Pancreas (tissue), 10 donors: ENCODE measurements at regions not wholly inside any gene's neighbourhood (a gene's known extent, or its start where the extent isn't known, plus 50 kb on each side); places are given as distances from the start of the nearest gene placed in this dataset.
A peak's percentile ranks its signal among the peaks of the same experiment; 100 is the strongest.

Experiments used
- ATAC-seq, 4 donors: fragments of 200-7000 bp; cut with Tn5 transposase; one replicate each; pipeline versions ENCODE4 v1.8.0 to v1.9.1; 2020; ENCODE audit warnings: mild to moderate bottlenecking in 4 of 4, moderate library complexity in 4 of 4
- DNase-seq, 6 donors: peaks; one replicate each; pipeline ENCODE4 v3.0.0-alpha.2; 2020
- FAIRE-seq: peaks from 2 replicates; lab custom pipeline; 2012; peaks lifted over from hg19 to GRCh38; lab: Jason Lieb, UNC
- H3K27ac ChIP-seq, 4 donors: fragments of 200-600 bp; sonication (generic); 1 replicate in 3 of 4; 2 replicates in 1 of 4; pipeline versions ENCODE4 v1.5.0 to v1.8.0; 2020
- H3K27me3 ChIP-seq, 4 donors: fragments of 200-600 bp; one replicate each; pipeline ENCODE4 v1.8.0; 2021
- H3K36me3 ChIP-seq, 3 donors: fragments of 200-600 bp; sonication (generic) in 1 of 3; one replicate each; pipeline versions ENCODE4 v1.5.0 to v1.8.0; 2020 to 2021
- H3K4me1 ChIP-seq, 3 donors: fragments of 200-600 bp; one replicate each; pipeline ENCODE4 v1.8.0; 2021
- H3K4me3 ChIP-seq, 4 donors: fragments of 200-600 bp; sonication (generic) in 2 of 4; one replicate each; pipeline versions ENCODE4 v1.5.0 to v1.8.0; 2020 to 2021
- H3K9me3 ChIP-seq, 4 donors: fragments of 200-600 bp; one replicate each; pipeline ENCODE4 v1.8.0; 2021
- CTCF ChIP-seq, 4 donors: fragments of 200-600 bp; sonication (generic) in 3 of 4; IDR thresholded peaks; one replicate each; pipeline versions ENCODE4 v1.5.0 to v1.8.0; 2021; ENCODE audit warnings: antibody characterized with exemption in 4 of 4
- WGBS, 2 donors: extraction: QIAGEN DNeasy Blood & Tissue Kit; methylation state at CpG; one replicate each; pipeline ENCODE4 v1.1.7; 2013; 5-methylcytosine and 5-hydroxymethylcytosine counted together
- intact Hi-C, 3 donors: fragments of 100-400 bp; cut with DNase I; formaldehyde crosslinking; loops; one replicate each; pipeline versions ENCODE4 v1.11.1 to v1.14.2; 2022
- donor health status: healthy with polysubstance abuse.
- donor health status: DM: no; HTN: no; CAD: no; lungs with moderate emphysema.
- donor health status: DM: no; HTN: no; CAD: no.
- donor health status: control.
- donor health status: control.
- donor health status: Bipolar disorder and iron deficiency.
- donor health status: DM: yes; HTN: yes; CAD: no.
- donor health status: DM: no; HTN: no; CAD: no.
- donor health status: DM: no; HTN: no; CAD: no.
- donor health status: DM: yes; HTN: yes; CAD: no.

GRCh38 chr5:133889271-133889905, 79.0 kb downstream of the C5orf15 start:
- TF ChIP-seq CTCF (IDR thresholded peaks at IDR 0.05) = no peak
- no peaks in the 10 kb centered on the region for H3K36me3 ChIP-seq
- DNase-seq = no peak
- no peaks in the 10 kb centered on the region for H3K4me1 ChIP-seq
- WGBS, 2 donors = 88 to 92% methylated on average over 6 of the region's 6 CpGs
- H3K9me3 ChIP-seq = no peaks in the 10 kb centered on the region
- H3K4me3 ChIP-seq = no peak overlapping the region
- intact Hi-C loops = no loop called here
- H3K27ac ChIP-seq = no peak overlapping the region
- ATAC-seq = no peak
- H3K27me3 ChIP-seq = no peaks in the 10 kb centered on the region
- FAIRE-seq = no peak

GRCh38 chr5:133888625-133888991, 79.8 kb downstream of the C5orf15 start:
- Histone ChIP-seq H3K9me3 (no peaks in the 10 kb centered on the region), H3K27ac (no peak overlapping the region), H3K4me1 (no peaks in the 10 kb centered on the region), H3K27me3 (no peaks in the 10 kb centered on the region), H3K4me3 (no peak overlapping the region), H3K36me3 (no peaks in the 10 kb centered on the region)
- no peak for DNase-seq
- no peak for FAIRE-seq
- intact Hi-C loops = no loop called here
- WGBS, 2 donors = 84 to 92% methylated on average over 3 of the region's 3 CpGs
- ATAC-seq = no peak
- no peak for TF ChIP-seq CTCF (IDR thresholded peaks at IDR 0.05)

GRCh38 chr5:133885566-133885965, 82.9 kb downstream of the C5orf15 start:
- ATAC-seq = no peak
- TF ChIP-seq CTCF (IDR thresholded peaks at IDR 0.05) = no peak
- Histone ChIP-seq H3K9me3 (no peaks in the 10 kb centered on the region), H3K36me3 (no peaks in the 10 kb centered on the region), H3K27ac (no peak overlapping the region), H3K4me3 (no peak overlapping the region), H3K4me1 (no peaks in the 10 kb centered on the region), H3K27me3 (no peaks in the 10 kb centered on the region)
- no peak for FAIRE-seq
- intact Hi-C loops = no loop called here
- WGBS, 2 donors = 85 to 89% methylated on average over 6 of the region's 6 CpGs
- DNase-seq = no peak

GRCh38 chr5:133884569-133885311, 83.7 kb downstream of the C5orf15 start:
- WGBS, 2 donors = 49% methylated on average over 8 of the region's 8 CpGs
- H3K9me3 ChIP-seq = no peaks in the 10 kb centered on the region
- H3K4me3 ChIP-seq = no peak overlapping the region
- no peak for DNase-seq
- no peaks in the 10 kb centered on the region for H3K36me3 ChIP-seq
- TF ChIP-seq CTCF (IDR thresholded peaks at IDR 0.05) = no peak
- H3K27me3 ChIP-seq = no peaks in the 10 kb centered on the region
- H3K4me1 ChIP-seq = no peaks in the 10 kb centered on the region
- peak in 3 of 4 donors; percentile 40 to 57 (median 42) for ATAC-seq
- no peak for FAIRE-seq
- peak overlapping the region in 1 of 4 donors; percentile 33 for H3K27ac ChIP-seq
- intact Hi-C loops = no loop called here

GRCh38 chr5:133883916-133884315, 84.5 kb downstream of the C5orf15 start:
- no peaks in the 10 kb centered on the region for H3K27me3 ChIP-seq
- H3K36me3 ChIP-seq = no peaks in the 10 kb centered on the region
- no peak for DNase-seq
- intact Hi-C loops = no loop called here
- no peak for ATAC-seq
- 84 to 86% methylated on average over 5 of the region's 5 CpGs for WGBS, 2 donors
- no peak for FAIRE-seq
- H3K4me1 ChIP-seq = no peaks in the 10 kb centered on the region
- no peaks in the 10 kb centered on the region for H3K9me3 ChIP-seq
- H3K27ac ChIP-seq = no peak overlapping the region
- no peak for TF ChIP-seq CTCF (IDR thresholded peaks at IDR 0.05)
- H3K4me3 ChIP-seq = no peak overlapping the region
